22Rv1 (cell line): ENCODE measurements at regions not wholly inside any gene's neighbourhood (a gene's known extent, or its start where the extent isn't known, plus 50 kb on each side); places are given as distances from the start of the nearest gene placed in this dataset.
"Not testable (repeated sequence)": the region's sequence is repeated elsewhere in the genome, so short reads cannot be mapped to it uniquely, and the experiment has no call there.

Experiments
- H3K27ac ChIP-seq: fragments of 450-650 bp; 2 replicates; pipeline ENCODE4 v1.5.1; 2017
- CTCF ChIP-seq: fragments of 450-650 bp; IDR thresholded peaks from 2 replicates; pipeline ENCODE4 v1.5.1; 2017; ENCODE audit warnings: mild to moderate bottlenecking
- ZFX ChIP-seq: fragments of 450-650 bp; IDR thresholded peaks from 2 replicates; pipeline ENCODE4 v1.6.1; 2017; ENCODE audit warnings: antibody characterized with exemption, borderline replicate concordance

GRCh38 chr13:80881034-80881433, 540.1 kb upstream of the SPRY2 start:
- 0 out of 2 replicates have a peak overlapping the region, but pooled peaks have one; percentile 4 for H3K27ac ChIP-seq
- TF ChIP-seq CTCF (no peak), ZFX (no peak)

- no peak for TF ChIP-seq ZFX
- TF ChIP-seq CTCF, result no peak
- H3K27ac ChIP-seq, result no peak overlapping the region
These were observed 537.0 kb upstream of the SPRY2 start for GRCh38 chr13:80877944-80878241.

GRCh38 chr13:80877209-80877943, 536.5 kb upstream of the SPRY2 start:
- TF ChIP-seq CTCF, result no peak
- TF ChIP-seq ZFX, result no peak
- H3K27ac ChIP-seq, result no peak overlapping the region

DNA sequence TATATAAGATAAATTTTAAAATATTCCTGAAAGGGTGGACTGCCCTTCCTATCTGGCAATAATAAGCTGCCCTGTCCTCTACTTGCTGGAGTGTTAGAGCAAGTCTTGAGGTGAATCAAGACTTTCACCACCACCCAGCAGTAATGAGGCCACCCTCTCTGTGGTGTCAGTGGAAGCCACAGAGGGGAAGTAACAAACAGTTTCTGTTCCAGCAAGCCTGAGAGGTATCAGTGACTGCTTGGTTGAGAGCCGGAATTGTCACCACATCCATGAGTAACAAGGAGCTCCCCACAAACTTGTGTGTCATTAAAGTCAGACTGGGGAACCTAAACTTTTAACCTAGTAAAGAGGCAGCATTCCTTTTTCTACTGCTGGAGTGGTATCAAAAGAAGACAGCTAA, 532.7 kb upstream of the SPRY2 start:
- H3K27ac ChIP-seq, result no peak overlapping the region
- TF ChIP-seq CTCF, result no peak

- H3K27ac ChIP-seq, result not testable (repeated sequence)
These were observed 531.0 kb upstream of the SPRY2 start for GRCh38 chr13:80871971-80872370.

DNA sequence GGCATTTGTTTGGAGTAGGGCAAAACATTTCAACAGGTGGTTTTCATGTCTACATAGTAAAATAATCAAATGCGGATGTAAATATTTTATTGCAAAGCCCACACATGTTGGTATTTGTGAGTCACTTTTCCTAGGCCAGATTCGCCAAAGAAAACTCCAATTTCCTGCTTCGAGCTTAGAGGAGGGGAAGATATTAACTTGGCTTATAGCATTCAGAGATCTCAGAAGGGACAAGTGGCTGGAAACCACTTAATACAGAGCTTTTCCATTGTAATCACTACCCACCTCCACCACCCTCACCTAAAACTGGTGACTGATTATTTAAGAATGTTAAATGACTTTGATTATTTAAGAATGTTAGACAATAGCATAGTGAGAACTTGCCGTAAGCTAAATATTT, 530.6 kb upstream of the SPRY2 start:
- no peak overlapping the region for H3K27ac ChIP-seq

DNA sequence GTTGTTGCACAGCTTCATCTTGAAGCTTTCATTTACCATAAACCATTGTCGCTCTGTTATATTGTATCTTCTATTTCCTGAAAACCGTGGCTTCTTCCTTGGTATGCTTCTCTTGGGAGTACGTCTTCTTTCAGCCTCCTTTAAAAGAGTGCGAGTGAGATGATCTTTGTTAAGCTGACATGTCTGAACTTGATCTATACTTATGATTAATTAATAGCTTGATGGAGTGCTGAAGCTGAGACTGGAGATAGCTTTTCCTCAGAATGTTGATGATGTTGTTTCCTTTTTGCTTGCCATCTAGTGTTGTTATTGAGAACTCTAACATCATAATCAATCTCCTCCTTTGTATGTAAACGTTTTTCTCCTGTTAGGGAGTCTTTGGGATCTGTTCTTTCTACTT, 529.3 kb upstream of the SPRY2 start:
- no peak for TF ChIP-seq CTCF
- no peak for TF ChIP-seq ZFX
- no peak overlapping the region for H3K27ac ChIP-seq

More for the DNA sequence above, 530.6 kb upstream of the SPRY2 start:
- TF ChIP-seq ZFX, result no peak
- TF ChIP-seq CTCF, result no peak

- TF ChIP-seq CTCF (no peak), ZFX (no peak)
- no peak overlapping the region for H3K27ac ChIP-seq
These were observed 526.0 kb upstream of the SPRY2 start for GRCh38 chr13:80866921-80867320.
